H1 (cell line): ENCODE measurements at regions not wholly inside any gene's neighbourhood (a gene's known extent, or its start where the extent isn't known, plus 50 kb on each side); places are given as distances from the start of the nearest gene placed in this dataset.

Source experiments
- CTCF ChIA-PET: fragments of 300-600 bp; sonication (Branson Sonifier 250); formaldehyde crosslinking; loops from one replicate; lab custom pipeline; 2021; ENCODE audit not compliant: partially characterized antibody; lab: Charles Lee
- POLR2A ChIA-PET: fragments of 300-600 bp; sonication (Branson Sonifier 250); formaldehyde crosslinking; loops from one replicate; lab custom pipeline; 2021; ENCODE audit warnings: inconsistent platforms; ENCODE audit not compliant: partially characterized antibody; lab: Charles Lee
- DNase-seq, 2 experiments: peaks; one replicate each; pipeline versions ENCODE4 v3.0.0 to v3.0.0-alpha.2; 2010 to 2022; ENCODE audit warnings: low spot score in 2 of 2, low read depth in 1 of 2, mixed read lengths in 1 of 2
- FAIRE-seq: peaks from 2 replicates; lab custom pipeline; 2011; peaks lifted over from hg19 to GRCh38; lab: Jason Lieb, UNC
- H2AFZ ChIP-seq: 2 replicates; pipeline ENCODE4 v1.8.1; 2012; ENCODE audit warnings: low read length, inconsistent platforms
- H2AK5ac ChIP-seq: 2 replicates; pipeline ENCODE4 v1.6.1; 2013; ENCODE audit warnings: low read depth, low read length
- H2BK120ac ChIP-seq: replicated peaks from 2 replicates; pipeline ENCODE3; 2013; ENCODE audit warnings: low read depth, low read length, inconsistent platforms
- H2BK12ac ChIP-seq: 2 replicates; pipeline ENCODE4 v1.6.1; 2013; ENCODE audit warnings: low read depth, low read length
- H2BK15ac ChIP-seq: 2 replicates; pipeline ENCODE4 v1.6.1; 2013; ENCODE audit warnings: low read length
- H2BK20ac ChIP-seq: 2 replicates; pipeline ENCODE4 v1.6.1; 2013; ENCODE audit warnings: low read length
- H2BK5ac ChIP-seq: 2 replicates; pipeline ENCODE4 v1.6.1; 2013; ENCODE audit warnings: low read depth, low read length
- H3K14ac ChIP-seq: 2 replicates; pipeline ENCODE4 v1.6.1; 2013; ENCODE audit warnings: inconsistent platforms; ENCODE audit not compliant: insufficient read length
- H3K18ac ChIP-seq: 2 replicates; pipeline ENCODE4 v1.6.1; 2013; ENCODE audit warnings: low read length; ENCODE audit errors: extremely low read depth
- H3K23ac ChIP-seq: 2 replicates; pipeline ENCODE4 v1.6.1; 2013; ENCODE audit warnings: inconsistent platforms; ENCODE audit not compliant: insufficient read length
- H3K23me2 ChIP-seq: 2 replicates; pipeline ENCODE4 v1.6.1; 2013; ENCODE audit warnings: low read depth, low read length
- H3K27ac ChIP-seq: 2 replicates; pipeline ENCODE4 v1.6.1; 2011; ENCODE audit warnings: low read depth, low read length, inconsistent platforms
- H3K27me3 ChIP-seq, 4 experiments: replicated peaks in 1 of 4; 1 replicate in 1 of 4; 2 replicates in 3 of 4; pipeline versions ENCODE4 v1.6.1 to v1.8.1; 2011 to 2013; ENCODE audit warnings: low read length in 3 of 4, mild to moderate bottlenecking in 3 of 4, inconsistent platforms in 2 of 4, mixed read lengths in 2 of 4, moderate library complexity in 1 of 4; ENCODE audit not compliant: control insufficient read depth in 3 of 4, insufficient read depth in 3 of 4; ENCODE audit errors: extremely low read depth in 1 of 4
- H3K36me3 ChIP-seq, 4 experiments: 2 replicates each; pipeline versions ENCODE4 v1.6.1 to v1.8.1; 2011 to 2013; ENCODE audit warnings: mild to moderate bottlenecking in 4 of 4, low read length in 3 of 4, moderate library complexity in 2 of 4, control low read depth in 1 of 4, inconsistent platforms in 1 of 4; ENCODE audit not compliant: insufficient read depth in 4 of 4, control insufficient read depth in 2 of 4
- H3K4ac ChIP-seq: replicated peaks from 2 replicates; pipeline ENCODE3; 2013; ENCODE audit warnings: low read length, low read depth, mixed read lengths, inconsistent platforms; ENCODE audit not compliant: insufficient read length
- H3K4me1 ChIP-seq, 4 experiments: replicated peaks in 1 of 4; 1 replicate in 1 of 4; 2 replicates in 3 of 4; pipeline versions ENCODE4 v1.6.1 to v1.8.1; 2011 to 2013; ENCODE audit warnings: low read length in 3 of 4, inconsistent platforms in 2 of 4, mixed read lengths in 1 of 4; ENCODE audit not compliant: insufficient read depth in 4 of 4, control insufficient read depth in 3 of 4
- H3K4me2 ChIP-seq, 2 experiments: 2 replicates each; pipeline versions ENCODE4 v1.6.1 to v1.8.1; 2011 to 2013; ENCODE audit warnings: low read depth in 2 of 2, low read length in 2 of 2, control low read depth in 1 of 2, inconsistent platforms in 1 of 2, mild to moderate bottlenecking in 1 of 2; ENCODE audit not compliant: insufficient read depth in 1 of 2
- H3K4me3 ChIP-seq, 4 experiments: fragments of 200-600, 300-600 bp in 1 of 4; sonication (generic), shearing (Covaris generic), sonication (Bioruptor Twin) in 1 of 4; 2 replicates each; pipeline versions ENCODE4 v1.5.1 to v1.8.1; 2011 to 2016; ENCODE audit warnings: low read length in 4 of 4, low read depth in 3 of 4, control low read depth in 2 of 4, inconsistent platforms in 2 of 4, mild to moderate bottlenecking in 2 of 4, mixed read lengths in 1 of 4, moderate library complexity in 1 of 4; ENCODE audit not compliant: insufficient read depth in 2 of 4; ENCODE audit errors: extremely low read depth in 1 of 4
- H3K56ac ChIP-seq: replicated peaks from 2 replicates; pipeline ENCODE3; 2013; ENCODE audit warnings: low read depth, mild to moderate bottlenecking, mixed read lengths, low read length, inconsistent platforms; ENCODE audit not compliant: insufficient read length
- H3K79me1 ChIP-seq: 2 replicates; pipeline ENCODE4 v1.6.1; 2013; ENCODE audit warnings: low read depth, low read length, control low read depth
- H3K79me2 ChIP-seq, 2 experiments: 2 replicates each; pipeline versions ENCODE4 v1.6.1 to v1.8.1; 2012 to 2013; ENCODE audit warnings: low read length in 2 of 2, mild to moderate bottlenecking in 2 of 2, inconsistent platforms in 1 of 2; ENCODE audit not compliant: insufficient read depth in 2 of 2, control insufficient read depth in 1 of 2
- H3K9ac ChIP-seq, 4 experiments: replicated peaks in 1 of 4; 1 replicate in 1 of 4; 2 replicates in 3 of 4; pipeline versions ENCODE4 v1.6.1 to v1.8.1; 2011 to 2013; ENCODE audit warnings: low read depth in 3 of 4, low read length in 3 of 4, control low read depth in 2 of 4, mild to moderate bottlenecking in 2 of 4, moderate library complexity in 2 of 4, inconsistent platforms in 1 of 4; ENCODE audit errors: extremely low read depth in 1 of 4
- H3K9me3 ChIP-seq, 2 experiments: 2 replicates each; pipeline versions ENCODE4 v1.6.1 to v1.8.1; 2012 to 2013; ENCODE audit warnings: mild to moderate bottlenecking in 2 of 2, moderate library complexity in 2 of 2, control low read depth in 1 of 2, inconsistent platforms in 1 of 2, low read depth in 1 of 2, low read length in 1 of 2, mixed read lengths in 1 of 2; ENCODE audit not compliant: insufficient read depth in 2 of 2
- H4K20me1 ChIP-seq, 2 experiments: replicated peaks in 1 of 2; 2 replicates each; pipeline versions ENCODE3 to v1.8.1; 2011 to 2013; ENCODE audit warnings: inconsistent platforms in 2 of 2, low read length in 2 of 2, mild to moderate bottlenecking in 1 of 2; ENCODE audit not compliant: insufficient read depth in 2 of 2, control insufficient read depth in 1 of 2
- H4K5ac ChIP-seq: 2 replicates; pipeline ENCODE4 v1.6.1; 2013; ENCODE audit warnings: low read length, low read depth, mixed read lengths, inconsistent platforms; ENCODE audit not compliant: insufficient read length
- H4K8ac ChIP-seq: 2 replicates; pipeline ENCODE4 v1.8.0; 2013; ENCODE audit warnings: mild to moderate bottlenecking, moderate library complexity, low read length, inconsistent platforms; ENCODE audit not compliant: insufficient read depth; ENCODE audit errors: extremely low read depth
- H4K91ac ChIP-seq: replicated peaks from 2 replicates; pipeline ENCODE3; 2013; ENCODE audit warnings: low read length, mixed read lengths, inconsistent platforms; ENCODE audit not compliant: insufficient read length
- BCL11A ChIP-seq, 2 experiments: IDR thresholded peaks; one replicate each; pipeline ENCODE4 v1.6.1; 2011; ENCODE audit warnings: low read depth in 2 of 2, low read length in 2 of 2, mild to moderate bottlenecking in 2 of 2
- CREB1 ChIP-seq: IDR thresholded peaks from 2 replicates; pipeline ENCODE4 v1.6.1; 2012; ENCODE audit warnings: inconsistent platforms
- CTBP2 ChIP-seq: IDR thresholded peaks from 2 replicates; pipeline ENCODE4 v1.7.0; 2011; ENCODE audit warnings: borderline replicate concordance, mild to moderate bottlenecking, moderate library complexity, mixed read lengths, low read length; ENCODE audit not compliant: insufficient read depth, insufficient read length
- GABPA ChIP-seq: IDR thresholded peaks from 2 replicates; pipeline ENCODE4 v1.6.1; 2011; ENCODE audit warnings: mild to moderate bottlenecking, low read length, moderate library complexity, borderline replicate concordance; ENCODE audit not compliant: insufficient read depth
- HDAC2 ChIP-seq, 2 experiments: fragments of 300-600 bp in 1 of 2; sonication (generic) in 1 of 2; IDR thresholded peaks; 2 replicates each; pipeline ENCODE4 v1.6.1; 2011 to 2012; ENCODE audit warnings: low read depth in 2 of 2, low read length in 2 of 2, mild to moderate bottlenecking in 2 of 2, moderate library complexity in 2 of 2, borderline replicate concordance in 1 of 2, inconsistent platforms in 1 of 2
- KDM4A ChIP-seq: IDR thresholded peaks from one replicate; pipeline ENCODE4 v1.7.1; 2012; ENCODE audit warnings: low read depth, mild to moderate bottlenecking, moderate library complexity, low read length, inconsistent platforms; ENCODE audit not compliant: severe bottlenecking
- RXRA ChIP-seq: IDR thresholded peaks from 2 replicates; pipeline ENCODE4 v1.6.1; 2011; ENCODE audit warnings: low read depth, mild to moderate bottlenecking, low read length, moderate library complexity; ENCODE audit not compliant: insufficient read depth
- SP2 ChIP-seq: IDR thresholded peaks from 2 replicates; pipeline ENCODE4 v1.6.1; 2012; ENCODE audit warnings: mild to moderate bottlenecking, low read length, inconsistent platforms
- SP4 ChIP-seq: IDR thresholded peaks from 2 replicates; pipeline ENCODE4 v1.6.1; 2012; ENCODE audit warnings: low read length, inconsistent platforms
- TAF7 ChIP-seq: optimal IDR thresholded peaks from 2 replicates; pipeline ENCODE3; 2011; ENCODE audit warnings: low read depth, mild to moderate bottlenecking, inconsistent platforms, low read length, moderate library complexity, borderline replicate concordance
- TF ChIP-seq, protein P1 (sequence below): IDR thresholded peaks from 2 replicates; pipeline ENCODE4 v1.6.1; 2012; ENCODE audit warnings: low read length, inconsistent platforms
- TF ChIP-seq, protein P2 (sequence below): IDR thresholded peaks from 2 replicates; pipeline ENCODE4 v1.6.1; 2011; ENCODE audit warnings: low read length, improper control_type of control experiment

DNA sequence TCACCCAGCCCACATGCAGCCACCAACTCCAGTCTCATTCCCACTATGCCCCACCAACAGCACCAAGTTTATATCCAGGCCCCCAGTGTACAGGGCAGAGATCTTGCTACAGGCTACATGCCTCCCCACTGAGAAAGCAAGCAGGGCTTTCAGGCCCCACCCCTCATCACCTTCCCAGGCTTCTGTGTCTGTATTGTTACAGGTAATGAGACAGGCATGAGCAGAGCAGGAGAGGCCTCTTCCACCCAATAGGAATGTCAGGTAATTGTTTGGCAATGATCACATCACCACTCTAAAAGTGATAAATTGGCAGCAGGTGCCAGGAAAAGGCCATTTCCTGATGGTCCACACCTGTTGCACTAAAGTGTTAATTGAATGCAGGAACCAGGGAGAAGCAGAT lies 102.5 kb downstream of the ZNF518B start:
- Histone ChIP-seq H3K23me2 (no peaks in the 10 kb centered on the region), H2BK12ac (no peak overlapping the region), H3K4me2 (no peak overlapping the region), H3K4ac (no peak overlapping the region), H2AK5ac (no peak overlapping the region), H3K56ac (no peak overlapping the region), H3K9ac (no peak overlapping the region), H2BK15ac (no peak overlapping the region), H3K27ac (no peak overlapping the region), H2BK5ac (no peak overlapping the region), H2BK20ac (no peak overlapping the region), H3K9me3 (no peaks in the 10 kb centered on the region), H3K14ac (no peak overlapping the region), H3K4me3 (no peak overlapping the region), H2AFZ (no peak overlapping the region), H3K4me1 (no peaks in the 10 kb centered on the region), H4K8ac (no peak overlapping the region), H4K5ac (no peak overlapping the region), H3K36me3 (no peaks in the 10 kb centered on the region), H3K23ac (no peak overlapping the region), H2BK120ac (no peak overlapping the region), H3K18ac (no peak overlapping the region), H3K27me3 (no peaks in the 10 kb centered on the region), H3K79me1 (no peaks in the 10 kb centered on the region), H4K91ac (no peak overlapping the region), H4K20me1 (no peaks in the 10 kb centered on the region), H3K79me2 (no peaks in the 10 kb centered on the region)
- ChIA-PET POLR2A (no interaction called here), CTCF (interaction anchor here (0.6 to 1.3 kb wide), 3 partner anchors 35 to 67 kb away, joined by 3 read pairs; no protein-coding TSS in a partner anchor)
- FAIRE-seq (no peak), DNase-seq (no peak)
- TF ChIP-seq CREB1 = no peak
- TF ChIP-seq SP2 = no peak
- no peak for TF ChIP-seq GABPA
- TF ChIP-seq, protein P1, sequence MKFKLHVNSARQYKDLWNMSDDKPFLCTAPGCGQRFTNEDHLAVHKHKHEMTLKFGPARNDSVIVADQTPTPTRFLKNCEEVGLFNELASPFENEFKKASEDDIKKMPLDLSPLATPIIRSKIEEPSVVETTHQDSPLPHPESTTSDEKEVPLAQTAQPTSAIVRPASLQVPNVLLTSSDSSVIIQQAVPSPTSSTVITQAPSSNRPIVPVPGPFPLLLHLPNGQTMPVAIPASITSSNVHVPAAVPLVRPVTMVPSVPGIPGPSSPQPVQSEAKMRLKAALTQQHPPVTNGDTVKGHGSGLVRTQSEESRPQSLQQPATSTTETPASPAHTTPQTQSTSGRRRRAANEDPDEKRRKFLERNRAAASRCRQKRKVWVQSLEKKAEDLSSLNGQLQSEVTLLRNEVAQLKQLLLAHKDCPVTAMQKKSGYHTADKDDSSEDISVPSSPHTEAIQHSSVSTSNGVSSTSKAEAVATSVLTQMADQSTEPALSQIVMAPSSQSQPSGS = no peak
- no peak for TF ChIP-seq SP4
- no peak for TF ChIP-seq RXRA
- TF ChIP-seq CTBP2 = no peak
- TF ChIP-seq, protein P2, sequence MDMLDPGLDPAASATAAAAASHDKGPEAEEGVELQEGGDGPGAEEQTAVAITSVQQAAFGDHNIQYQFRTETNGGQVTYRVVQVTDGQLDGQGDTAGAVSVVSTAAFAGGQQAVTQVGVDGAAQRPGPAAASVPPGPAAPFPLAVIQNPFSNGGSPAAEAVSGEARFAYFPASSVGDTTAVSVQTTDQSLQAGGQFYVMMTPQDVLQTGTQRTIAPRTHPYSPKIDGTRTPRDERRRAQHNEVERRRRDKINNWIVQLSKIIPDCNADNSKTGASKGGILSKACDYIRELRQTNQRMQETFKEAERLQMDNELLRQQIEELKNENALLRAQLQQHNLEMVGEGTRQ = no peak
- TF ChIP-seq BCL11A (IDR thresholded peaks at IDR 0.05; ENCODE audit: low read depth in 2 of 2, low read length in 2 of 2) = no peak
- no peak for TF ChIP-seq TAF7
- TF ChIP-seq HDAC2 (IDR thresholded peaks at IDR 0.05; ENCODE audit: borderline replicate concordance in 1 of 2, low read depth in 2 of 2, low read length in 2 of 2) = no peak
- no peak for TF ChIP-seq KDM4A
